Ascending aorta (tissue), 2 donors: ENCODE measurements at regions not wholly inside any gene's neighbourhood (a gene's known extent, or its start where the extent isn't known, plus 50 kb on each side); places are given as distances from the start of the nearest gene placed in this dataset.

Source experiments
- DNase-seq, 2 donors: peaks; one replicate each; pipeline ENCODE4 v3.0.0-alpha.2; 2019; ENCODE audit warnings: low spot score in 2 of 2
- H3K27ac ChIP-seq, 2 donors: fragments of 200-600 bp; sonication (generic); one replicate each; pipeline ENCODE4 v1.5.1; 2016 to 2017; ENCODE audit warnings: mild to moderate bottlenecking in 1 of 2
- H3K27me3 ChIP-seq: fragments of 200-600 bp; sonication (generic); one replicate; pipeline ENCODE4 v1.5.1; 2017
- H3K36me3 ChIP-seq, 2 donors: fragments of 200-600 bp; sonication (generic); one replicate each; pipeline ENCODE4 v1.5.1; 2016
- H3K4me1 ChIP-seq, 2 donors: fragments of 200-600 bp; sonication (generic); one replicate each; pipeline ENCODE4 v1.5.1; 2016 to 2017; ENCODE audit warnings: mild to moderate bottlenecking in 1 of 2
- H3K4me3 ChIP-seq, 2 donors: fragments of 200-600 bp; sonication (generic); one replicate each; pipeline ENCODE4 v1.5.1; 2016 to 2017; ENCODE audit warnings: mild to moderate bottlenecking in 1 of 2
- H3K9me3 ChIP-seq, 2 donors: fragments of 200-600 bp; sonication (generic); one replicate each; pipeline ENCODE4 v1.5.1; 2016
- intact Hi-C: fragments of 100-400 bp; cut with DNase I; formaldehyde crosslinking; loops from one replicate; pipeline ENCODE4 v1.15.1; 2023
- TF ChIP-seq, protein P1 (sequence below), 3 experiments: fragments of 200-600 bp in 2 of 3; fragments of 450-650 bp in 1 of 3; sonication (generic) in 2 of 3; IDR thresholded peaks; one replicate each; pipeline ENCODE4 v1.5.1; 2016 to 2019; ENCODE audit warnings: antibody characterized with exemption in 3 of 3, mild to moderate bottlenecking in 1 of 3, moderate library complexity in 1 of 3

DNA sequence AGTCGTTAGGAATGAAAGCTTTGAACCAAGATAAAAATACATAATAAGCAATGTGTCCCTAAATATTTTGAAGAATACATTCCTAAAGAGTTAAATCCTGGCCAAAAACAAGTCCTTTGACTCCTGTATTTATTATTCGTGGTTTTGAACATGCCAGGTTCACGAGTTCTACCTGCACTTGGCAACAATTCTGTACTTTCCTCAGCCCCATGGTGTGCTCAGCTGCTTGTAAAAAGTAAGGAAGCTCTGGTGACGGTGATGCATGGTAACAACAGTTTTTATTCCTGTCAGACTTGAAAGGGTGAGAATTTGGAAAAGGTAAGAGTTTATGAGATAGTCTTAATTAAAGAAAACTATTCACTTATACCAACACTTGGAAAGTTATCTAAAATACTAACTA is 95.0 kb upstream of the KLF12 start:
- no peak overlapping the region for H3K27ac ChIP-seq
- no peaks in the 10 kb centered on the region for H3K27me3 ChIP-seq
- DNase-seq: no peak
- no peaks in the 10 kb centered on the region for H3K9me3 ChIP-seq
- no peak overlapping the region for H3K4me3 ChIP-seq
- TF ChIP-seq, protein P1, sequence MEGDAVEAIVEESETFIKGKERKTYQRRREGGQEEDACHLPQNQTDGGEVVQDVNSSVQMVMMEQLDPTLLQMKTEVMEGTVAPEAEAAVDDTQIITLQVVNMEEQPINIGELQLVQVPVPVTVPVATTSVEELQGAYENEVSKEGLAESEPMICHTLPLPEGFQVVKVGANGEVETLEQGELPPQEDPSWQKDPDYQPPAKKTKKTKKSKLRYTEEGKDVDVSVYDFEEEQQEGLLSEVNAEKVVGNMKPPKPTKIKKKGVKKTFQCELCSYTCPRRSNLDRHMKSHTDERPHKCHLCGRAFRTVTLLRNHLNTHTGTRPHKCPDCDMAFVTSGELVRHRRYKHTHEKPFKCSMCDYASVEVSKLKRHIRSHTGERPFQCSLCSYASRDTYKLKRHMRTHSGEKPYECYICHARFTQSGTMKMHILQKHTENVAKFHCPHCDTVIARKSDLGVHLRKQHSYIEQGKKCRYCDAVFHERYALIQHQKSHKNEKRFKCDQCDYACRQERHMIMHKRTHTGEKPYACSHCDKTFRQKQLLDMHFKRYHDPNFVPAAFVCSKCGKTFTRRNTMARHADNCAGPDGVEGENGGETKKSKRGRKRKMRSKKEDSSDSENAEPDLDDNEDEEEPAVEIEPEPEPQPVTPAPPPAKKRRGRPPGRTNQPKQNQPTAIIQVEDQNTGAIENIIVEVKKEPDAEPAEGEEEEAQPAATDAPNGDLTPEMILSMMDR (IDR thresholded peaks at IDR 0.05): no peak
- intact Hi-C loops: no loop called here
- H3K4me1 ChIP-seq: no peaks in the 10 kb centered on the region
- no peaks in the 10 kb centered on the region for H3K36me3 ChIP-seq

DNA sequence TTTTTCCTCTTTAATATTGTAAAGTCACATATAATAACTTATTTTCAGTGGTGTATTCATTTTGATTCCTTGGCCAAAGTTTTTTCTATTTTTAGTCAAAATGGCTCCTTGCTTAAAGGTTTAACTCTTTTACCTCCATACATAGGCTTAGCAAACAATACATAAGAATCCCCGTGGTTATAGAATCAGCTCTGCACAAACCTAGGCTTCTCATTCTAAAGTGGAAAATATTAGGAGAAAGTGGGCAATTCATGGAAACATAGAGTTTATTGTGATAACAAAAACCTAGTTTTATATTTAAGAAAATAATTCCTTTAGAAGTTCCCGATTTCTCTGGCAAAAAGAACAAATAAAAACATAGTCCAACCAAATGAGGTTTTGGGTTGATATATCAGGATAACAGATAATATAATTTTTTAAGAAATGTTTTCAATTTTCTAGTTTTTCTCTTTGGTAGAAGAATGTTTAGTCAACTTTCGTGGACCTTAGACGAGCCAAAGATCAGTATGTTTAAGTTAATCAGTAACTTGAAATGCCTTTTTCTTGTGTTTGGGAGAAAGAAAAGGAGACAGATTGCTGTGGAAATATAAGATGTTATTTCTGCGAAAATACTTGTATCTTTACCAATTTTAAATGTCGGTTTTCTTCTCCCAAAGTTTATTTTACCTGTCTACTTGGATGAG is 93.4 kb upstream of the KLF12 start:
- Histone ChIP-seq H3K27me3 (no peaks in the 10 kb centered on the region), H3K9me3 (no peaks in the 10 kb centered on the region), H3K36me3 (no peaks in the 10 kb centered on the region), H3K4me3 (no peak overlapping the region), H3K4me1 (no peaks in the 10 kb centered on the region), H3K27ac (no peak overlapping the region)
- intact Hi-C loops: no loop called here
- DNase-seq: no peak
- TF ChIP-seq, protein P1 (IDR thresholded peaks at IDR 0.05): no peak

DNA sequence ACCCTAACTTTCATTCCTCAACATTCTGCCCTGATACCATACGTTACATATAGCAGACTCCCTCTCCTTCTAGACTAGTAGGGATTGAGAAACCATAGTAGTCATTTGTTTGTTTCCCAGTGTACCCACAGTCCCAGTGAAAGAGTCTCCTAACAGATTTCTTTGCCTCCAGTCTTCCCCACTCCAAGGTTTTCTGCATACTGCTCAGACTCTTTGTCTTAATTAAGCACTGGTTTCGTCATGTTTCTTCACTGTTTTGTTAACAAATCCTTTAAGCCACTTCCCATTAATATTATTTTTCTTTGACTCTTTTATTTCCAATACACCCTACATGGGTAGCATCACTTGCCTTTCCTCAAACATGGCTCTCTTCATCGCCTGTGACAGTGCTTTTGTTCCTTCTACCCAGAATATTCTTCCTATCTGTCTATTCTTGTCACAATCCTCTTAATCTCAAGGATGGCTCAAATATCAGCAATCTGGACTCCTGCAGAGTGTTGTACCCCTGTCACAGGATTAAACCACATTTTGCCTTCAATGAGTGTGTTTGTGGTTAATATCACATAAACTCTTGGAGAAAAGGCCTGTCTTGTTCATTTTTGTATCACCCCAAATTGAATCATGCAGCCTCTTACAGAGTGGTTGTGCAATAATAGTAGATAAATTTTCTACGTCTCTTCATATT is 92.7 kb upstream of the KLF12 start:
- no peaks in the 10 kb centered on the region for H3K36me3 ChIP-seq
- no peak overlapping the region for H3K4me3 ChIP-seq
- no peak overlapping the region for H3K27ac ChIP-seq
- H3K4me1 ChIP-seq: no peaks in the 10 kb centered on the region
- no peaks in the 10 kb centered on the region for H3K9me3 ChIP-seq
- intact Hi-C loops: no loop called here
- TF ChIP-seq, protein P1 (IDR thresholded peaks at IDR 0.05): no peak
- DNase-seq: no peak
- no peaks in the 10 kb centered on the region for H3K27me3 ChIP-seq

DNA sequence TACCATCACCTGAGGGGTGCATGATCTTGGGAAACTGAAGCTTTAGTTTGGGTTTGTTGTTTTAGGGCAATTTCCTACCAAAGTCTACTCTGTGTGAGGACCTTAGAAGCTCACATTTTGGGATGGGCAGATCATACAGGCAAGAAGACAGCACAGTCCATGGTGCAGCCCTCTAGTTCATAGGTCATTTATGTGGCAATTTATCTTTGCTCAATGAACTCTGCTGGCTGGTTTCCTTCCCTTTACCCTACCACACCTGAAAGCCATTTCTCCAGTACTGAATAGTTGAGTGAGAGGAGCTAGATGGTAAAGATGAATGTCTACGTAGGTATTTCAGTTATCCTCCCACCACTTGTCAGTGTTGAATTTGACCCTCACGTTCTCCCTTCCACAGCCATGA is 87.5 kb upstream of the KLF12 start:
- intact Hi-C loops: no loop called here
- TF ChIP-seq, protein P1 (IDR thresholded peaks at IDR 0.05): no peak
- Histone ChIP-seq H3K27ac (no peak overlapping the region), H3K9me3 (no peaks in the 10 kb centered on the region), H3K4me1 (no peaks in the 10 kb centered on the region), H3K36me3 (no peaks in the 10 kb centered on the region), H3K27me3 (no peaks in the 10 kb centered on the region), H3K4me3 (no peak overlapping the region)
- DNase-seq: no peak

DNA sequence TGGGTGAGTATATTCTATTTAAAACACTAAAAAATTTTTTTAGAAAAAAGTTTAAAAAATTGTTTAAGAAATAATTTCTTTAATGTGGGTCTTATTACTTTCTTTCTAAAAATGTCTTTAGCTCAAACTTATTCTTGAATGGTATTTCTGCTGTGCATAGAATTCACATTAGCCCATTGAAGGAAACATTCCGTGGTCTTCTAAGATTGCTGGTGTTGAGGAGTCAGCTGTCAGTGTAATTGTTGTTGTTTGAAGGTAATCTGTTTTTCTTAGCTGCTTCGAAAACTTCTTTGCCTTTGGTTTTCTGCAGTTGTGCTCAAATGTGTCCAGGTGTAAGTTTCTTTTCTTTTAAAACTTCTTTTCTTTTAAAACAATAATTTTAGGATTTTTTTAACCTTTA is 85.4 kb upstream of the KLF12 start:
- intact Hi-C loops: no loop called here
- Histone ChIP-seq H3K9me3 (no peaks in the 10 kb centered on the region), H3K4me1 (no peaks in the 10 kb centered on the region), H3K27me3 (no peaks in the 10 kb centered on the region), H3K36me3 (no peaks in the 10 kb centered on the region), H3K27ac (no peak overlapping the region), H3K4me3 (no peak overlapping the region)
- DNase-seq: no peak
- TF ChIP-seq, protein P1 (IDR thresholded peaks at IDR 0.05): no peak
